Neural progenitor cell (in vitro differentiated cells): ENCODE measurements at regions not wholly inside any gene's neighbourhood (a gene's known extent, or its start where the extent isn't known, plus 50 kb on each side); places are given as distances from the start of the nearest gene placed in this dataset.

Source experiments
- CTCF ChIP-seq: fragments of 200-600 bp; sonication (generic); IDR thresholded peaks from 2 replicates; pipeline ENCODE4 v1.5.1; 2017; ENCODE audit warnings: antibody characterized with exemption, mild to moderate bottlenecking
- EZH2 ChIP-seq: fragments of 200-600 bp; sonication (generic); IDR thresholded peaks from 2 replicates; pipeline ENCODE4 v1.6.1; 2017; ENCODE audit warnings: antibody characterized with exemption, mild to moderate bottlenecking, moderate library complexity
- EZH2phosphoT487 ChIP-seq: fragments of 200-600 bp; sonication (generic); IDR thresholded peaks from 2 replicates; pipeline ENCODE4 v1.6.1; 2017; ENCODE audit warnings: antibody characterized with exemption

GRCh38 chr3:124230998-124231397 is 239.1 kb upstream of the ROPN1 start:
- no peak for TF ChIP-seq CTCF
- TF ChIP-seq EZH2 = no peak
- TF ChIP-seq EZH2phosphoT487 = no peak
